GM21717 (cell line): ENCODE measurements at regions not wholly inside any gene's neighbourhood (a gene's known extent, or its start where the extent isn't known, plus 50 kb on each side); places are given as distances from the start of the nearest gene placed in this dataset.
"Not testable (repeated sequence)": the region's sequence is repeated elsewhere in the genome, so short reads cannot be mapped to it uniquely, and the experiment has no call there.

ENCODE experiments used
- ATAC-seq: cut with Tn5 transposase; IDR thresholded peaks from one replicate; pipeline ENCODE4 v1.9.1; 2021; ENCODE audit warnings: mild to moderate bottlenecking, moderate library complexity; ENCODE audit not compliant: unreplicated experiment

- no peak for ATAC-seq
Measured at GRCh38 chr6:135604035-135604860, 106.7 kb upstream of the AHI1 start.

- no peak for ATAC-seq
Measured at GRCh38 chr6:135605278-135605790, 107.8 kb upstream of the AHI1 start.

GRCh38 chr6:135606392-135606791, 108.9 kb upstream of the AHI1 start:
- ATAC-seq, result no peak

- ATAC-seq, result no peak
Measured at GRCh38 chr6:135608031-135608430, 110.5 kb upstream of the AHI1 start.

- not testable (repeated sequence) for ATAC-seq
Measured at GRCh38 chr6:135610192-135610591, 112.7 kb upstream of the AHI1 start.

GRCh38 chr6:135616655-135617054, 119.1 kb upstream of the AHI1 start:
- no peak for ATAC-seq

- no peak for ATAC-seq
Measured at GRCh38 chr6:135617222-135617621, 119.7 kb upstream of the AHI1 start.

- no peak for ATAC-seq
Measured at GRCh38 chr6:135622081-135622480, 124.5 kb upstream of the AHI1 start.

GRCh38 chr6:135623979-135624378, 126.4 kb upstream of the AHI1 start:
- ATAC-seq, result no peak

GRCh38 chr6:135624402-135625295, 127.1 kb upstream of the AHI1 start:
- ATAC-seq, result no peak

- not testable (repeated sequence) for ATAC-seq
Measured at GRCh38 chr6:135626001-135626400, 128.5 kb upstream of the AHI1 start.

GRCh38 chr6:135627092-135627715, 129.7 kb upstream of the AHI1 start:
- ATAC-seq, result peak; percentile 55

- ATAC-seq, result no peak
Measured at GRCh38 chr6:135630789-135631376, 133.3 kb upstream of the AHI1 start.

GRCh38 chr6:135631821-135632220, 134.3 kb upstream of the AHI1 start:
- ATAC-seq, result no peak

GRCh38 chr6:135633573-135633972, 136.0 kb upstream of the AHI1 start:
- no peak for ATAC-seq

- no peak for ATAC-seq
Measured at GRCh38 chr6:135637701-135638100, 140.2 kb upstream of the AHI1 start.

GRCh38 chr6:135638108-135638507, 140.6 kb upstream of the AHI1 start:
- ATAC-seq, result no peak

GRCh38 chr6:135640048-135640447, 142.5 kb upstream of the AHI1 start:
- no peak for ATAC-seq

- ATAC-seq, result peak; percentile 80
Measured at GRCh38 chr6:135640449-135641111, 143.0 kb upstream of the AHI1 start.

- ATAC-seq, result no peak
Measured at GRCh38 chr6:135642912-135643311, 145.4 kb upstream of the AHI1 start.
